ENCODE measurements at regions not wholly inside any gene's neighbourhood (a gene's known extent, or its start where the extent isn't known, plus 50 kb on each side); places are given as distances from the start of the nearest gene placed in this dataset.

DNA sequence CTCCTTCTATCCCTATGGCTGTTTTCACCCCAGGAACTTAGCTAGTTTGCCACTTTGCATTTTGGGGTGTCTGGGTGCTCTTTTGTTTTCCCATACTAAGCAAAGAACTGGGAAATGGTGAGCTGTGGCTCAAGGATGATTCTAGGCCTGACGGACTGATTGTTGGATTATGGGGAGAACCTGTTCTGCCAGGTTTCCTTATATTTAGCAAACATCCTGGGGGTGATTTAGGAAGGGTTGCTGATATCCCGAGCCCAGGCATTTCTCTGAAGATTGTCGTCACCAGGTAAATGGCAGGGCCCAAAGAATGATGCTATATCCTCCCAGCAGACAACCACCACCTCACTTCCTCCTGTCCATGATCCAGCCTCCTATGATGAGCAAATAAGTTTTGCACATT lies 72.1 kb upstream of the GRB10 start:
- H3K36me3 ChIP-seq = no peaks in the 10 kb centered on the region
- no peak overlapping the region for H3K27ac ChIP-seq
- no peak for ATAC-seq
- no peaks in the 10 kb centered on the region for H3K27me3 ChIP-seq
- TF ChIP-seq, protein P1, sequence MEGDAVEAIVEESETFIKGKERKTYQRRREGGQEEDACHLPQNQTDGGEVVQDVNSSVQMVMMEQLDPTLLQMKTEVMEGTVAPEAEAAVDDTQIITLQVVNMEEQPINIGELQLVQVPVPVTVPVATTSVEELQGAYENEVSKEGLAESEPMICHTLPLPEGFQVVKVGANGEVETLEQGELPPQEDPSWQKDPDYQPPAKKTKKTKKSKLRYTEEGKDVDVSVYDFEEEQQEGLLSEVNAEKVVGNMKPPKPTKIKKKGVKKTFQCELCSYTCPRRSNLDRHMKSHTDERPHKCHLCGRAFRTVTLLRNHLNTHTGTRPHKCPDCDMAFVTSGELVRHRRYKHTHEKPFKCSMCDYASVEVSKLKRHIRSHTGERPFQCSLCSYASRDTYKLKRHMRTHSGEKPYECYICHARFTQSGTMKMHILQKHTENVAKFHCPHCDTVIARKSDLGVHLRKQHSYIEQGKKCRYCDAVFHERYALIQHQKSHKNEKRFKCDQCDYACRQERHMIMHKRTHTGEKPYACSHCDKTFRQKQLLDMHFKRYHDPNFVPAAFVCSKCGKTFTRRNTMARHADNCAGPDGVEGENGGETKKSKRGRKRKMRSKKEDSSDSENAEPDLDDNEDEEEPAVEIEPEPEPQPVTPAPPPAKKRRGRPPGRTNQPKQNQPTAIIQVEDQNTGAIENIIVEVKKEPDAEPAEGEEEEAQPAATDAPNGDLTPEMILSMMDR (IDR thresholded peaks at IDR 0.05) = no peak
- intact Hi-C loops (cut with DNase I) = no loop called here
- no peaks in the 10 kb centered on the region for H3K4me1 ChIP-seq
- DNase-seq = no peak
- H3K4me3 ChIP-seq = no peak overlapping the region
- no peaks in the 10 kb centered on the region for H3K9me3 ChIP-seq

GRCh38 chr7:50854247-50854646 lies 71.6 kb upstream of the GRB10 start:
- ATAC-seq (no peak), DNase-seq (no peak)
- Histone ChIP-seq H3K4me3 (no peak overlapping the region), H3K9me3 (no peaks in the 10 kb centered on the region), H3K36me3 (no peaks in the 10 kb centered on the region), H3K27me3 (no peaks in the 10 kb centered on the region), H3K27ac (no peak overlapping the region), H3K4me1 (no peaks in the 10 kb centered on the region)
- TF ChIP-seq, protein P1 (IDR thresholded peaks at IDR 0.05) = no peak
- intact Hi-C loops (cut with DNase I) = no loop called here

- Histone ChIP-seq H3K9me3 (no peaks in the 10 kb centered on the region), H3K27ac (no peak overlapping the region), H3K4me1 (no peaks in the 10 kb centered on the region), H3K27me3 (no peaks in the 10 kb centered on the region), H3K36me3 (no peaks in the 10 kb centered on the region), H3K4me3 (no peak overlapping the region)
- TF ChIP-seq, protein P1 (IDR thresholded peaks at IDR 0.05) = no peak
- intact Hi-C loops (cut with DNase I) = no loop called here
- DNase-seq (no peak), ATAC-seq (no peak)
Observed at GRCh38 chr7:50853311-50853710, 70.6 kb upstream of the GRB10 start.

DNA sequence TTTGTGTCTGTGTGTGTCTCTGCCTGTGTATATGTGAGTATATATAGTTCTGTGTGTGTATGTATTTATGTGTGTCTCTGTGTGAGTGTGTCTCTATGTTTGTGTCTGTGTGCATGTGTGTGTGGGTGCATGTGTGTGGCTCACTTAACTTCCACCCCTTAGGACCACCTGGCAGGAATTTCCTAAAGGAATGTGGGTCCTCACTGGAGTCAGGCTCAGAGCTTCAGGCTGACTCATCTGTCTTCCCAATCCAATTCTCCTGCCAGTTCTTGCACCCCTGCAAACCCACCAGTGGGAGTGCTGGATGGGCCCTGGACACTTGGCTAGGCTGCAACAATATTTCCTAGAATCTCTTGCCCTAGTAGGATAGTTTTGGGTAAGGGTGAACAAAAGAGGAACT lies 70.2 kb upstream of the GRB10 start:
- no peaks in the 10 kb centered on the region for H3K9me3 ChIP-seq
- no peaks in the 10 kb centered on the region for H3K36me3 ChIP-seq
- intact Hi-C loops (cut with DNase I) = no loop called here
- ATAC-seq (no peak), DNase-seq (no peak)
- H3K27ac ChIP-seq = no peak overlapping the region
- no peaks in the 10 kb centered on the region for H3K27me3 ChIP-seq
- TF ChIP-seq, protein P1 (IDR thresholded peaks at IDR 0.05) = no peak
- no peak overlapping the region for H3K4me3 ChIP-seq
- H3K4me1 ChIP-seq = no peaks in the 10 kb centered on the region

- no peak overlapping the region for H3K27ac ChIP-seq
- TF ChIP-seq, protein P1 (IDR thresholded peaks at IDR 0.05) = no peak
- ATAC-seq (no peak), DNase-seq (no peak)
- intact Hi-C loops (cut with DNase I) = no loop called here
- no peaks in the 10 kb centered on the region for H3K4me1 ChIP-seq
- no peak overlapping the region for H3K4me3 ChIP-seq
- no peaks in the 10 kb centered on the region for H3K27me3 ChIP-seq
- H3K36me3 ChIP-seq = no peaks in the 10 kb centered on the region
- H3K9me3 ChIP-seq = no peaks in the 10 kb centered on the region
Observed at GRCh38 chr7:50851891-50852290, 69.2 kb upstream of the GRB10 start.

DNA sequence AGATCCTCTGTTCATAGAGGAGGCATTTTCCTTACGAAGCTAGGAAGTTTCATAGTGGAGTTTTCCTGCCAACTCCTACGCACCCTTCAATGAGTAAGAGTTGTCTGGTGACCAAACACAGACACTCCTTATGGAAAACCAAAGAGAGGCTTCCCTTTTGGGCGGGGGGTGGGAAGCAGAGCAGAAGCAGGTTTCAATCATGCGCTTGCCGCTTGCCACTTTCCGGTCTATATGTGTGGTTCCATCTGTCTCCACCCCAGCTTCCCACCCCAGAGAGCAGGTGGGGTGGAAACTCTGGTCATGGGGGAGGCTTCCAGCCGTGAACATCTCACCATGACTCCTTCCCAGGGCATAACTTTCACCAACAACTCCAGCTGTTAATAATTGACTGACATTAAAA lies 68.8 kb upstream of the GRB10 start:
- Histone ChIP-seq H3K36me3 (no peaks in the 10 kb centered on the region), H3K4me3 (no peak overlapping the region), H3K27ac (no peak overlapping the region), H3K27me3 (no peaks in the 10 kb centered on the region), H3K9me3 (no peaks in the 10 kb centered on the region), H3K4me1 (no peaks in the 10 kb centered on the region)
- intact Hi-C loops (cut with DNase I) = no loop called here
- DNase-seq = no peak
- no peak for ATAC-seq
- TF ChIP-seq, protein P1 (IDR thresholded peaks at IDR 0.05) = no peak

Measured in upper lobe of right lung (tissue), 1 donor.